A673 (cell line): ENCODE measurements at regions not wholly inside any gene's neighbourhood (a gene's known extent, or its start where the extent isn't known, plus 50 kb on each side); places are given as distances from the start of the nearest gene placed in this dataset.

Experiments
- BruUV-seq: library from RNA; stranded (reverse); fragments of 400-500 nt; replicated peaks from 2 replicates; lab custom pipeline; 2021; lab: Mats Ljungman, UMichigan
- CTCF ChIA-PET: fragments of 300-600 bp; sonication (Branson Sonifier 250); formaldehyde crosslinking; loops from one replicate; lab custom pipeline; 2022; ENCODE audit warnings: antibody characterized with exemption; lab: Charles Lee
- POLR2A ChIA-PET: fragments of 300-600 bp; sonication (Branson Sonifier 250); formaldehyde crosslinking; loops from one replicate; lab custom pipeline; 2022; ENCODE audit warnings: antibody characterized with exemption; ENCODE audit not compliant: low non-redundant PET; lab: Charles Lee
- DNase-seq: peaks from one replicate; pipeline ENCODE4 v3.0.0-alpha.2; 2015; ENCODE audit warnings: low spot score
- H3K27ac ChIP-seq: fragments of 200-600 bp; sonication (generic); 2 replicates; pipeline ENCODE4 v1.5.1; 2016; ENCODE audit warnings: mixed run types, low read depth, mild to moderate bottlenecking, mixed read lengths, antibody characterized with exemption, low read length; ENCODE audit not compliant: poor library complexity, severe bottlenecking
- H3K27me3 ChIP-seq: fragments of 200-600 bp; sonication (generic); replicated peaks from 2 replicates; pipeline ENCODE4 v1.6.1; 2017; ENCODE audit warnings: mixed run types, low read depth, mild to moderate bottlenecking, mixed read lengths, antibody characterized with exemption, low read length; ENCODE audit not compliant: insufficient read depth, poor library complexity
- H3K36me3 ChIP-seq: fragments of 200-600 bp; sonication (generic); 2 replicates; pipeline ENCODE4 v1.6.1; 2016; ENCODE audit warnings: mixed run types, mild to moderate bottlenecking, mixed read lengths, antibody characterized with exemption, low read length; ENCODE audit not compliant: insufficient read depth, poor library complexity, severe bottlenecking
- H3K4me1 ChIP-seq: fragments of 200-600 bp; sonication (generic); 2 replicates; pipeline ENCODE4 v1.6.1; 2017; ENCODE audit warnings: mixed run types, mild to moderate bottlenecking, mixed read lengths, antibody characterized with exemption, low read length; ENCODE audit not compliant: insufficient read depth, poor library complexity, severe bottlenecking
- H3K4me3 ChIP-seq: fragments of 200-600 bp; sonication (generic); 2 replicates; pipeline ENCODE4 v1.5.1; 2016; ENCODE audit warnings: low read depth, mixed run types, mild to moderate bottlenecking, mixed read lengths, low read length; ENCODE audit not compliant: poor library complexity, severe bottlenecking
- H3K9me3 ChIP-seq: fragments of 200-600 bp; sonication (generic); 2 replicates; pipeline ENCODE4 v1.6.1; 2016; ENCODE audit warnings: mixed run types, low read depth, mild to moderate bottlenecking, mixed read lengths, antibody characterized with exemption, low read length; ENCODE audit not compliant: poor library complexity, severe bottlenecking
- EZH2 ChIP-seq: fragments of 200-600 bp; sonication (generic); IDR thresholded peaks from 2 replicates; pipeline ENCODE4 v1.6.1; 2017; ENCODE audit warnings: borderline replicate concordance, low read depth, mild to moderate bottlenecking, mixed read lengths, antibody characterized with exemption, low read length; ENCODE audit not compliant: poor library complexity, severe bottlenecking
- intact Hi-C: fragments of 100-400 bp; cut with micrococcal nuclease; formaldehyde crosslinking; loops from one replicate; pipeline ENCODE4 v1.10.0; 2022; ENCODE audit not compliant: unreplicated experiment
- TF ChIP-seq, protein P1 (sequence below): fragments of 300-800, 200-600 bp; sonication (generic); conservative IDR thresholded peaks from 2 replicates; pipeline ENCODE4 v1.5.1; 2017; ENCODE audit warnings: low read depth, mild to moderate bottlenecking, antibody characterized with exemption, low read length, moderate library complexity, mixed read lengths

DNA sequence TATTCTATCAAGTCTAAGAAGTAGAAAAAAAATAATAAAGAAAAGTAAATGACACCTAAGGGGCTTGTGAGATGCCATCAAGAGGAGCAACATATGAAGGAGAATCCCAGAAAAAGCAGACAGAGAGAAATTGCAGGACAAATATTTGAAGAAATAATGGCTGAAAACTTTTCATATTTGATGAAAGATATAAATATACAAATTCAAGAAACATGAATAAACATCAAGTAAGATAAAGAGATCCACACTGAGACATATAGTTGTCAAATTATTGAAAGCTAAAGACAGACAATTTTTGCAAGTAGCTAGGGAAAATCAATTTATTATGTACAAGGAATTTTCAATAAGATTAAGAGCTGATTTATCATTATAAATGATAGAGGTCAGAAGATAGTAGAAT lies 558.0 kb downstream of the ZWINT start:
- TF ChIP-seq, protein P1, sequence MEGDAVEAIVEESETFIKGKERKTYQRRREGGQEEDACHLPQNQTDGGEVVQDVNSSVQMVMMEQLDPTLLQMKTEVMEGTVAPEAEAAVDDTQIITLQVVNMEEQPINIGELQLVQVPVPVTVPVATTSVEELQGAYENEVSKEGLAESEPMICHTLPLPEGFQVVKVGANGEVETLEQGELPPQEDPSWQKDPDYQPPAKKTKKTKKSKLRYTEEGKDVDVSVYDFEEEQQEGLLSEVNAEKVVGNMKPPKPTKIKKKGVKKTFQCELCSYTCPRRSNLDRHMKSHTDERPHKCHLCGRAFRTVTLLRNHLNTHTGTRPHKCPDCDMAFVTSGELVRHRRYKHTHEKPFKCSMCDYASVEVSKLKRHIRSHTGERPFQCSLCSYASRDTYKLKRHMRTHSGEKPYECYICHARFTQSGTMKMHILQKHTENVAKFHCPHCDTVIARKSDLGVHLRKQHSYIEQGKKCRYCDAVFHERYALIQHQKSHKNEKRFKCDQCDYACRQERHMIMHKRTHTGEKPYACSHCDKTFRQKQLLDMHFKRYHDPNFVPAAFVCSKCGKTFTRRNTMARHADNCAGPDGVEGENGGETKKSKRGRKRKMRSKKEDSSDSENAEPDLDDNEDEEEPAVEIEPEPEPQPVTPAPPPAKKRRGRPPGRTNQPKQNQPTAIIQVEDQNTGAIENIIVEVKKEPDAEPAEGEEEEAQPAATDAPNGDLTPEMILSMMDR = no peak
- no peak for TF ChIP-seq EZH2
- intact Hi-C loops = no loop called here
- DNase-seq = no peak
- H3K36me3 ChIP-seq = no peaks in the 10 kb centered on the region
- H3K27me3 ChIP-seq = no peaks in the 10 kb centered on the region
- no peaks in the 10 kb centered on the region for H3K4me1 ChIP-seq
- H3K9me3 ChIP-seq = peaks cover 22% of the 10 kb centered on the region
- BruUV-seq = no TSS peak
- ChIA-PET POLR2A (no interaction called here), CTCF (no interaction called here)
- H3K4me3 ChIP-seq = no peak overlapping the region
- H3K27ac ChIP-seq = no peak overlapping the region

DNA sequence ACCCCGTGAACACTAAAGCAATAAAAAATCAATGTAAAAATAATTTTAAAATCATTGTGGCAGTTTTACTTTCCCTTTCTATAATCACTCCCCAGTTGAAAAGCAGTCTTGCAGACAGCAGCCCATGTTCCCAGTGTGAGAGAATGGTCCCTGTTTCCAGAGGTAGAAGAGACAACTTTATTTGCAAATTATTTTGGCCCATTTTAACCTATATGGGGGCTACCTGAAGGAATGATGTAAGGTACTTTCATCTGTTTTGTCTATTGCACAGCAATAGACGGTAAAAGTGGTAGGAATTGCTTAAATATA lies 559.8 kb downstream of the ZWINT start:
- POLR2A ChIA-PET = no interaction called here
- no TSS peak for BruUV-seq

DNA sequence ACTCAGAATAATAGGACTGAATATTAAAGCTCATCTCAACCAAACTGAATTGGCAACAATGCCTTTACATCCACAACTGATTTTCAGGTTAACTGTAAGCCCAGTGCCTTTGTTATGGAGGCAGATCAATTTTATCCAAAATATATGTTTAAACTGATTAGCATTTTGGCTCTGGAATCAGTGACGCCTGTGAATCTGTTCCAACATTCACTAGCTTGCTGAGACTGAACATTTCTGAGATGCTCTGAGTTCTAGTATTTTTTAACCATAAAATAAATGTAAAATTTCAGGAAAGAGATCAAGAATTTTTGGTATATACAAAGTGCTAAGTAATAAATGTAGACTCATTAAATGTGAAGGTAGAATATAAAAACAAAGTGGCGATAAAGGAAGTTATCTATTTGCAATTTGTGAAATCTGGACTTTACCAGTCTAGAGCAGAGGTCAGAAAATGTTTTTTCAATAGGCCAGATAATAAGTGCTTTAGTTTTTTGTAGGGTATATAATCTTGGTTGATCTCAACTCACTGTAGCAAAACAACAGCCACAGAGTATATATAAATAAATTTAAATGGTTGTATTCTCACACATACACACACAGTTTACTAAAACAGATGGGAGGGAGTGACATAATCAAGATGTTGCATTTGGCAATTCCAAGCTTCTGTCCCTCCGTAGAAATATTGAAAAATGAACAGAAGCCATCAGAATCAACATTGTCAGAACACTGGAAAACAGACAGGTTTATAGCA lies 560.3 kb downstream of the ZWINT start:
- BruUV-seq = no TSS peak
- Histone ChIP-seq H3K27me3 (no peaks in the 10 kb centered on the region), H3K4me3 (no peak overlapping the region), H3K9me3 (peaks cover 24% of the 10 kb centered on the region), H3K36me3 (no peaks in the 10 kb centered on the region), H3K27ac (no peak overlapping the region), H3K4me1 (no peaks in the 10 kb centered on the region)
- ChIA-PET POLR2A (no interaction called here), CTCF (no interaction called here)
- TF ChIP-seq, protein P1 = no peak
- no peak for TF ChIP-seq EZH2
- intact Hi-C loops = no loop called here
- DNase-seq = no peak

More for the DNA sequence above, 559.8 kb downstream of the ZWINT start:
- intact Hi-C loops = no loop called here
- CTCF ChIA-PET = no interaction called here
- H3K4me1 ChIP-seq = no peaks in the 10 kb centered on the region
- H3K36me3 ChIP-seq = no peaks in the 10 kb centered on the region
- H3K27me3 ChIP-seq = no peaks in the 10 kb centered on the region
- H3K9me3 ChIP-seq = peaks cover 20% of the 10 kb centered on the region
- no peak for TF ChIP-seq EZH2
- TF ChIP-seq, protein P1 = no peak
- DNase-seq = no peak
- no peak overlapping the region for H3K27ac ChIP-seq
- H3K4me3 ChIP-seq = no peak overlapping the region
